HCT116 (cell line): ENCODE measurements at regions not wholly inside any gene's neighbourhood (a gene's known extent, or its start where the extent isn't known, plus 50 kb on each side); places are given as distances from the start of the nearest gene placed in this dataset.

ENCODE experiments used
- ATAC-seq: fragments of 200-7000 bp; cut with Tn5 transposase; 2 replicates; pipeline ENCODE4 v1.9.1; 2020; ENCODE audit warnings: mild to moderate bottlenecking, moderate library complexity
- BruUV-seq: library from RNA; stranded (reverse); fragments of 400-500 nt; replicated peaks from 2 replicates; lab custom pipeline; 2021; lab: Mats Ljungman, UMichigan
- CTCF ChIA-PET: fragments of 300-600 bp; sonication (Branson Sonifier 250); formaldehyde crosslinking; loops from one replicate; lab custom pipeline; 2021; ENCODE audit warnings: antibody characterized with exemption; lab: Charles Lee
- POLR2A ChIA-PET: fragments of 300-600, 350-600 bp; sonication (Branson Sonifier 250); formaldehyde crosslinking; loops from one replicate; lab custom pipeline; 2021; ENCODE audit warnings: antibody characterized with exemption; lab: Charles Lee
- RAD21 ChIA-PET, 2 experiments: fragments of 300-600 bp; sonication (Branson Sonifier 250); formaldehyde crosslinking; loops; one replicate each; lab custom pipeline; 2023; ENCODE audit warnings: low total read pairs in 2 of 2; ENCODE audit not compliant: uncharacterized antibody in 2 of 2, unreplicated experiment in 2 of 2, low non-redundant PET in 1 of 2; lab: Charles Lee
- DNase-seq: peaks from one replicate; pipeline ENCODE4 v3.0.0-alpha.2; 2010; ENCODE audit warnings: low read depth, low spot score
- H2AFZ ChIP-seq: fragments of 200-600 bp; shearing (Covaris generic), sonication (generic); 2 replicates; pipeline ENCODE4 v1.6.1; 2017; ENCODE audit warnings: low read depth, mixed run types, mixed read lengths, antibody characterized with exemption, low read length; ENCODE audit not compliant: poor library complexity, severe bottlenecking
- H3K27ac ChIP-seq: 2 replicates; pipeline ENCODE4 v1.5.1; 2012; ENCODE audit warnings: low read depth, low read length
- H3K27me3 ChIP-seq: fragments of 200-600 bp; sonication (generic); 2 replicates; pipeline ENCODE4 v1.6.1; 2016; ENCODE audit warnings: mixed run types, low read length, mixed read lengths; ENCODE audit not compliant: insufficient read depth
- H3K36me3 ChIP-seq, 2 experiments: fragments of 200-500 bp in 1 of 2; fragments of 200-600 bp in 1 of 2; sonication (Bioruptor generic) in 1 of 2; sonication (generic) in 1 of 2; 2 replicates each; pipeline versions ENCODE4 v1.5.1 to v1.6.1; 2014 to 2016; ENCODE audit warnings: low read length in 2 of 2, inconsistent platforms in 1 of 2, mixed read lengths in 1 of 2, mixed run types in 1 of 2; ENCODE audit not compliant: insufficient read depth in 2 of 2, control insufficient read depth in 1 of 2
- H3K4me1 ChIP-seq, 2 experiments: fragments of 200-600 bp in 1 of 2; sonication (generic) in 1 of 2; 2 replicates each; pipeline versions ENCODE4 v1.5.1 to v1.6.1; 2012 to 2017; ENCODE audit warnings: low read length in 2 of 2, inconsistent platforms in 1 of 2, mild to moderate bottlenecking in 1 of 2, mixed read lengths in 1 of 2, mixed run types in 1 of 2, moderate library complexity in 1 of 2; ENCODE audit not compliant: insufficient read depth in 2 of 2, control insufficient read depth in 1 of 2
- H3K4me2 ChIP-seq: fragments of 200-600 bp; sonication (generic); 2 replicates; pipeline ENCODE4 v1.6.1; 2017; ENCODE audit warnings: mixed run types, low read length, mixed read lengths
- H3K4me3 ChIP-seq, 2 experiments: fragments of 200-600 bp in 1 of 2; sonication (generic) in 1 of 2; replicated peaks in 1 of 2; 2 replicates each; pipeline ENCODE4 v1.5.1; 2011 to 2016; ENCODE audit warnings: low read length in 2 of 2, control low read depth in 1 of 2, low read depth in 1 of 2, mild to moderate bottlenecking in 1 of 2, mixed read lengths in 1 of 2, mixed run types in 1 of 2
- H3K79me2 ChIP-seq: fragments of 200-600 bp; sonication (generic); 2 replicates; pipeline ENCODE4 v1.6.1; 2017; ENCODE audit warnings: mild to moderate bottlenecking, mixed run types, low read length, moderate library complexity, mixed read lengths; ENCODE audit not compliant: insufficient read depth
- H3K9ac ChIP-seq: fragments of 200-600 bp; sonication (generic); 2 replicates; pipeline ENCODE4 v1.6.1; 2016; ENCODE audit warnings: low read length, mixed read lengths
- H3K9me2 ChIP-seq: fragments of 200-600 bp; sonication (generic), shearing (Covaris generic); 2 replicates; pipeline ENCODE4 v1.6.1; 2017; ENCODE audit warnings: mixed run types, mild to moderate bottlenecking, moderate library complexity; ENCODE audit not compliant: insufficient read depth
- H3K9me3 ChIP-seq, 2 experiments: fragments of 200-500 bp in 1 of 2; fragments of 200-600 bp in 1 of 2; sonication (Bioruptor generic) in 1 of 2; sonication (generic) in 1 of 2; 2 replicates each; pipeline ENCODE4 v1.6.1; 2014 to 2017; ENCODE audit warnings: low read length in 2 of 2, mixed read lengths in 2 of 2, inconsistent platforms in 1 of 2, low read depth in 1 of 2, mild to moderate bottlenecking in 1 of 2, mixed run types in 1 of 2, moderate library complexity in 1 of 2; ENCODE audit not compliant: control insufficient read depth in 1 of 2, insufficient read depth in 1 of 2
- H4K20me1 ChIP-seq: fragments of 200-600 bp; sonication (generic), shearing (Covaris generic); 2 replicates; pipeline ENCODE4 v1.6.1; 2017; ENCODE audit warnings: mixed run types, mild to moderate bottlenecking, moderate library complexity; ENCODE audit not compliant: insufficient read depth
- CTCF ChIP-seq, 3 experiments: fragments of 200-600 bp in 1 of 3; sonication (generic) in 1 of 3; IDR thresholded peaks in 2 of 3; conservative IDR thresholded peaks in 1 of 3; 2 replicates each; pipeline ENCODE4 v1.5.1; 2012 to 2017; ENCODE audit warnings: low read depth in 2 of 3, low read length in 2 of 3, antibody characterized with exemption in 1 of 3, borderline replicate concordance in 1 of 3, control low read depth in 1 of 3, mild to moderate bottlenecking in 1 of 3, mixed read lengths in 1 of 3, mixed run types in 1 of 3, moderate library complexity in 1 of 3; ENCODE audit not compliant: insufficient read depth in 1 of 3
- EGR1 ChIP-seq: IDR thresholded peaks from 2 replicates; pipeline ENCODE4 v1.6.1; 2012; ENCODE audit warnings: low read depth
- REST ChIP-seq: IDR thresholded peaks from 2 replicates; pipeline ENCODE4 v1.6.1; 2012; ENCODE audit warnings: low read depth
- SIN3A ChIP-seq: IDR thresholded peaks from 2 replicates; pipeline ENCODE4 v1.6.1; 2012; ENCODE audit warnings: low read depth
- SRF ChIP-seq: IDR thresholded peaks from 2 replicates; pipeline ENCODE4 v1.6.1; 2012; ENCODE audit warnings: low read depth
- YY1 ChIP-seq: IDR thresholded peaks from 2 replicates; pipeline ENCODE4 v1.6.1; 2011; ENCODE audit warnings: low read length, low read depth, moderate library complexity, mild to moderate bottlenecking; ENCODE audit not compliant: insufficient replicate concordance; ENCODE audit errors: extremely low read depth
- ZBTB33 ChIP-seq: IDR thresholded peaks from 2 replicates; pipeline ENCODE4 v1.6.1; 2011; ENCODE audit warnings: mild to moderate bottlenecking, low read length, moderate library complexity; ENCODE audit not compliant: insufficient replicate concordance; ENCODE audit errors: extremely low read depth
- ZFX ChIP-seq: fragments of 450-650 bp; IDR thresholded peaks from 2 replicates; pipeline ENCODE4 v1.6.1; 2017
- ZNF274 ChIP-seq: fragments of 200-500 bp; sonication (Bioruptor generic); IDR thresholded peaks from 2 replicates; pipeline ENCODE4 v1.6.1; 2014; ENCODE audit warnings: mild to moderate bottlenecking, low read depth, low read length, inconsistent platforms
- intact Hi-C: fragments of 100-400 bp; cut with micrococcal nuclease; formaldehyde crosslinking; loops from 2 replicates; pipeline ENCODE4 v1.10.0; 2022

GRCh38 chr12:90833228-90833627 lies 121.7 kb downstream of the CCER1 start:
- Histone ChIP-seq H3K9me2 (no peaks in the 10 kb centered on the region), H3K9ac (no peak overlapping the region), H3K79me2 (no peaks in the 10 kb centered on the region), H3K4me3 (no peak overlapping the region), H3K4me2 (no peak overlapping the region), H2AFZ (no peak overlapping the region), H3K4me1 (no peaks in the 10 kb centered on the region), H3K36me3 (no peaks in the 10 kb centered on the region), H3K27ac (no peak overlapping the region), H3K27me3 (no peaks in the 10 kb centered on the region), H3K9me3 (no peaks in the 10 kb centered on the region), H4K20me1 (no peaks in the 10 kb centered on the region)
- ChIA-PET POLR2A (no interaction called here), CTCF (no interaction called here), RAD21 (no interaction called here)
- DNase-seq (no peak), ATAC-seq (no peak)
- intact Hi-C loops, result no loop called here
- TF ChIP-seq YY1 (no peak), SRF (no peak), EGR1 (no peak)
- no TSS peak for BruUV-seq

GRCh38 chr12:90832427-90832826 lies 122.5 kb downstream of the CCER1 start:
- BruUV-seq, result no TSS peak
- Histone ChIP-seq H3K27ac (no peak overlapping the region), H3K9me2 (no peaks in the 10 kb centered on the region), H3K4me3 (no peak overlapping the region), H3K79me2 (no peaks in the 10 kb centered on the region), H3K4me1 (no peaks in the 10 kb centered on the region), H3K27me3 (no peaks in the 10 kb centered on the region), H3K9ac (no peak overlapping the region), H4K20me1 (no peaks in the 10 kb centered on the region), H3K9me3 (no peaks in the 10 kb centered on the region), H3K36me3 (no peaks in the 10 kb centered on the region), H3K4me2 (no peak overlapping the region), H2AFZ (no peak overlapping the region)
- DNase-seq (no peak), ATAC-seq (no peak)
- POLR2A ChIA-PET, result no interaction called here
- RAD21 ChIA-PET, result no interaction called here
- CTCF ChIA-PET, result no interaction called here
- intact Hi-C loops, result no loop called here
- TF ChIP-seq ZFX (no peak), REST (no peak), ZNF274 (no peak), CTCF (IDR thresholded peaks at IDR 0.05 in 2 of 3, conservative IDR thresholded peaks at IDR 0.05 in 1 of 3; ENCODE audit: borderline replicate concordance in 1 of 3, insufficient read depth in 1 of 3, low read depth in 2 of 3, low read length in 2 of 3) (no peak), SIN3A (no peak), ZBTB33 (no peak)
